ENCODE measurements at regions not wholly inside any gene's neighbourhood (a gene's known extent, or its start where the extent isn't known, plus 50 kb on each side); places are given as distances from the start of the nearest gene placed in this dataset.

DNA sequence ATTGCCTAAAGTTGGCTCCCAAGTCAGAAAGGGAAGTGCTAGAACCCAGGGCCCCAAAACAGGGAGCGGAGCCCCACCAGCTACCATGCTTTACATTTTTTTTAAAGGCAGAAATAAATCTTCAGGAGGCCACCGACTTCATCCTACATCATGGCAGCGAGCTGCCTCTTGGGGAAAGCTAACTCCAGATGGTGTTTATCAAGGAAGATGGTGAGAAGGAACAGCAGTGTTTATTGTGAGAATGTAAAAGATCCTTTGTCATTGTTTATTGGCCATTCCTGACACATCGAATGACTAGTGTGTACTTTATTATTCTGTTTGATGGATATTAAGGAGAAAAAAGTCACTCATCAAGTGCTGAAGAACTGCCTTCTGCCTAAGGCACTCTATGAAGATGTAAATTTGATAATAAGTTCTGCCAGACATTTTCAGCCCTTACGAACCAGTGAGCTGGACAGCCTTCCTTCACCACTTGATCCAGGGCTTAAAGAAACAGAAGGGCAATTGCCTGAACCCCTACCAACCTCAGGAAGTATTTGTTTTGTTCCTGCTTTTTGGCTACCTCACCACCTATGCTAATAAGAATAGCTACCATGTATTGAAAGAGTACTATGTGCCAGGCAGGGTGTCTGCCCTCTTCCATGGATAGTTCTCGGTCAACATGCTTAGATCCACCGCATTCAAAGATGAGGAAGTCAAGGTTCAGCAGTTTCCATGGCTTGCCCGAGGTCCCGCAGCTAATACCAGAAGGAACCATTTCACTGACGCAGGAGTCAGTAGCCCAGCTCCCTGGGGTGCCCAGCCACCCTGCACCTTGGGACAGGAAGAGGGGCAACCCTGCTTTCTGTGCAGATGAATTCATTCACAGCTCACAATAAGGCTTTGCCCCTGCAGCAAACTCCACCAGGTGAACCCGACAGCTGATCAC is 194.7 kb upstream of the RREB1 start:
- DNase-seq, result peak; percentile 30
- Histone ChIP-seq H3K36me3 (ENCODE audit: control insufficient read depth, insufficient read depth, low read length) (no peaks in the 10 kb centered on the region), H3K4me3 (ENCODE audit: low read length) (no peak overlapping the region), H3K27me3 (ENCODE audit: control insufficient read depth, insufficient read depth, low read length) (no peaks in the 10 kb centered on the region), H3K4me1 (ENCODE audit: control insufficient read depth, insufficient read depth, low read length) (peaks cover 26% of the 10 kb centered on the region), H3K27ac (ENCODE audit: low read length) (no peak overlapping the region), H3K9me3 (replicated peaks; ENCODE audit: control insufficient read depth, low read depth, low read length) (no peaks in the 10 kb centered on the region)
- 88% methylated on average over 5 of the region's 11 CpGs for WGBS (ENCODE audit: insufficient coverage)

DNA sequence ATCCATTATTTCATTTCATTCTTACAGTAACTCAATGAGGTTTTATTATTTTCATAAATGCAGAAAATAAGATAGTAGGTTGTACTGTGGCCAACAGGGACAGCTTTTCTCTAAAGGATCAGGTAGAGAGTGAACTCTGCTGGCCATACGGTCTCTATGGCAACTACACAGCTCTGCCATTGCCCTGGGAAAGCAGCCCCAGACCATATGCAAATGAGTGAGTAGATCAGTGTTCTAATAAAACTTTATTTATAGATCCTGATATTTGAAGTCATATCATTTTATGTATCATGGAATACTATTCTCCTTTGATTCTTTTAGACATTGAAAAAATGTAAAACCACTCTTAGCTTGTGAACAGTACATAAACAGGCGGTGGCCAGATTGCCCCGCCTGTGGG is 192.5 kb upstream of the RREB1 start:
- H3K27ac ChIP-seq (ENCODE audit: low read length), result peak overlapping the region; percentile 65
- no peaks in the 10 kb centered on the region for H3K36me3 ChIP-seq (ENCODE audit: control insufficient read depth, insufficient read depth, low read length)
- H3K4me3 ChIP-seq (ENCODE audit: low read length), result no peak overlapping the region
- no peaks in the 10 kb centered on the region for H3K27me3 ChIP-seq (ENCODE audit: control insufficient read depth, insufficient read depth, low read length)
- peaks cover 41% of the 10 kb centered on the region for H3K4me1 ChIP-seq (ENCODE audit: control insufficient read depth, insufficient read depth, low read length)
- DNase-seq, result no peak
- no CpG with 5 or more reads among the region's 3 CpGs for WGBS (ENCODE audit: insufficient coverage)
- H3K9me3 ChIP-seq (replicated peaks; ENCODE audit: control insufficient read depth, low read depth, low read length), result no peaks in the 10 kb centered on the region

GRCh38 chr6:6915813-6916547 is 191.8 kb upstream of the RREB1 start:
- no peaks in the 10 kb centered on the region for H3K36me3 ChIP-seq (ENCODE audit: control insufficient read depth, insufficient read depth, low read length)
- peaks cover 48% of the 10 kb centered on the region for H3K4me1 ChIP-seq (ENCODE audit: control insufficient read depth, insufficient read depth, low read length)
- no peaks in the 10 kb centered on the region for H3K9me3 ChIP-seq (replicated peaks; ENCODE audit: control insufficient read depth, low read depth, low read length)
- H3K27ac ChIP-seq (ENCODE audit: low read length), result peak overlapping the region; percentile 65
- no peaks in the 10 kb centered on the region for H3K27me3 ChIP-seq (ENCODE audit: control insufficient read depth, insufficient read depth, low read length)
- DNase-seq, result peak; percentile 94
- peak overlapping the region; percentile 14 for H3K4me3 ChIP-seq (ENCODE audit: low read length)
- WGBS (ENCODE audit: insufficient coverage), result 2% methylated on average over 7 of the region's 9 CpGs

DNA sequence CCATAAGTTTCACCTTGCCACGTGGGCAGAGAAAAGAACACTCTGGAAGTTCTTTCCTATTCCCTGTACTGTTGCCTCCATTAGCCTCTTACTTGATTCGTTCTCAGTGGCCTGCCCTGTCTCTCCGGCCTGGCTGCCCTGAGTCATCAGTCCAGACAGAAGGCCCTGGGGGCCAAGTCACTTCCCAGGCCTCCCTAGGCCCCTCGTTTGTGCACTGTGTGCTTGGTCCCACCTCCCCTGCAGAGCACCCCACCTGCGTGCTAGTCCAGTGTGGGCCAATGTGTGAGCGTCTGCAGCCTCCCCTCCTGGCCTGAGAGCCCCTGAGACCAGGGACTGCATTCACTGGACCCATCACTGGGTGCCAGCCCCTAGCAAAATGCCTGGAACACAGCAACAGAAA is 191.2 kb upstream of the RREB1 start:
- Histone ChIP-seq H3K27me3 (ENCODE audit: control insufficient read depth, insufficient read depth, low read length) (no peaks in the 10 kb centered on the region), H3K36me3 (ENCODE audit: control insufficient read depth, insufficient read depth, low read length) (no peaks in the 10 kb centered on the region), H3K27ac (ENCODE audit: low read length) (no peak overlapping the region), H3K4me1 (ENCODE audit: control insufficient read depth, insufficient read depth, low read length) (peaks cover 53% of the 10 kb centered on the region), H3K4me3 (ENCODE audit: low read length) (no peak overlapping the region), H3K9me3 (replicated peaks; ENCODE audit: control insufficient read depth, low read depth, low read length) (no peaks in the 10 kb centered on the region)
- 33% methylated on average over 6 of the region's 6 CpGs for WGBS (ENCODE audit: insufficient coverage)
- DNase-seq, result no peak

- DNase-seq, result peak; percentile 71
- no peak overlapping the region for H3K4me3 ChIP-seq (ENCODE audit: low read length)
- no peak overlapping the region for H3K27ac ChIP-seq (ENCODE audit: low read length)
- no peaks in the 10 kb centered on the region for H3K9me3 ChIP-seq (replicated peaks; ENCODE audit: control insufficient read depth, low read depth, low read length)
- H3K36me3 ChIP-seq (ENCODE audit: control insufficient read depth, insufficient read depth, low read length), result no peaks in the 10 kb centered on the region
- H3K4me1 ChIP-seq (ENCODE audit: control insufficient read depth, insufficient read depth, low read length), result peaks cover 51% of the 10 kb centered on the region
- 36% methylated on average over 4 of the region's 12 CpGs for WGBS (ENCODE audit: insufficient coverage)
- H3K27me3 ChIP-seq (ENCODE audit: control insufficient read depth, insufficient read depth, low read length), result no peaks in the 10 kb centered on the region
Observed at GRCh38 chr6:6918216-6918983, 189.4 kb upstream of the RREB1 start.

- Histone ChIP-seq H3K4me3 (ENCODE audit: low read length) (no peak overlapping the region), H3K36me3 (ENCODE audit: control insufficient read depth, insufficient read depth, low read length) (no peaks in the 10 kb centered on the region), H3K27me3 (ENCODE audit: control insufficient read depth, insufficient read depth, low read length) (no peaks in the 10 kb centered on the region), H3K27ac (ENCODE audit: low read length) (no peak overlapping the region), H3K9me3 (replicated peaks; ENCODE audit: control insufficient read depth, low read depth, low read length) (no peaks in the 10 kb centered on the region), H3K4me1 (ENCODE audit: control insufficient read depth, insufficient read depth, low read length) (peaks cover 51% of the 10 kb centered on the region)
- no peak for DNase-seq
- no CpG with 5 or more reads among the region's 2 CpGs for WGBS (ENCODE audit: insufficient coverage)
Observed at GRCh38 chr6:6919173-6919572, 188.6 kb upstream of the RREB1 start.

DNA sequence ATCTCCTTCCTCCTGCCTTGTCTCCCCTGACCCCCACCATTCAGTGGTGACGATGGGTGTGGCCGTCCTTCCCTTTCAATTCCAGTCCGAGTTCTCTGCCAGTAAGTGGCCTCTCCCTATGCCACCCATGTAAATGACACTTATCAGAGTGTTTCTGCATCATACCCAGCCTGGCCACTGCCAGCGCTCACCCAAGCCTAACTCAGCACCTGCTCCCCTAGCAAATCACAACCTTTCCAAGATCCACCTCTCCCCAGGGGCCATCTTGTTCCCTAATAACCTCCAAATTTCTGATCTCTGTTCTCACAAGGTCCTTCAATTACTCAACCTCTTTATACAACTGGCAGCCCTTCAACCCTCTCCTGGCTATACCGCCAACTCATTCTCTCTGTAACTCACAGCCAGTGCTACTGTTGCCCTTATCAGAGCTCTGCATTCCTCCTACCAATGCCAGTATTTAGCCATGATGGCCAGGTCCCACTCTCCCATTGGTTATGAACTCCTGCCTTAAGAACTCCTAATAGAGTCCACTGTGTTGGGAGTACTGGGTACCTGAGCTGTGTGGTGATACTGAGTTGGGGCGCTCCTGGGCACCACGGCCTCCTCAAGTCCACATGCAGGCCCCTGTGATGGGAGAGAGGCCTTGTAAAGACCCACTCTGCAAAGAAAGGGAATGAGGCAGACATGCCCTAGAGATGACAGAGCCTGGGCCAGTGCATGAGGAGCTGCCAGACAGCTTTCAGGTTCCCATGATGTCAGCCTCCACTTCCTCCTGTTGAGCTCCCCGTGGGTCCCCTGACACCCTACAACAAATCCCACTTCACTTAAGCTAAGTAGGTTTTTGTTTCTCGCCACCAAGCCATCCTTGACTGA is 187.4 kb upstream of the RREB1 start:
- Histone ChIP-seq H3K9me3 (replicated peaks; ENCODE audit: control insufficient read depth, low read depth, low read length) (no peaks in the 10 kb centered on the region), H3K27me3 (ENCODE audit: control insufficient read depth, insufficient read depth, low read length) (no peaks in the 10 kb centered on the region), H3K27ac (ENCODE audit: low read length) (peak overlapping the region; percentile 86), H3K36me3 (ENCODE audit: control insufficient read depth, insufficient read depth, low read length) (no peaks in the 10 kb centered on the region), H3K4me3 (ENCODE audit: low read length) (no peak overlapping the region), H3K4me1 (ENCODE audit: control insufficient read depth, insufficient read depth, low read length) (peaks cover 60% of the 10 kb centered on the region)
- 68% methylated on average over 7 of the region's 9 CpGs for WGBS (ENCODE audit: insufficient coverage)
- no peak for DNase-seq

DNA sequence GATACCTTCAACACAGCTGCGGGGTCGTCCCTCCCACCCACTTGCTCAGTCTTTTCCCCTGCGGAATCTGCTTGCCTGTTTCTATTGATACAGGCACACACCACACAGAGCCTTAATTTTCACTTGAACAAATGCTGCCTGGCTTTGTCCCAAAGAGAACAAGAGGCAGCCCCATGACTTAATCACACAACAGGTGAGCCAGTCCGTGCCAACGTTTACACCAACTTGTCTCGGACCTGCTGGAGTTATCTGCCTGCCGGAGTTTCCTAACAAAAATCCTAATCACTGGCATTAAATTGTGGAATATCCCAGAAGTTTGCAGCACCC is 186.8 kb upstream of the RREB1 start:
- peak; percentile 81 for DNase-seq
- 80% methylated on average over 7 of the region's 7 CpGs for WGBS (ENCODE audit: insufficient coverage)
- no peaks in the 10 kb centered on the region for H3K36me3 ChIP-seq (ENCODE audit: control insufficient read depth, insufficient read depth, low read length)
- no peak overlapping the region for H3K4me3 ChIP-seq (ENCODE audit: low read length)
- no peaks in the 10 kb centered on the region for H3K9me3 ChIP-seq (replicated peaks; ENCODE audit: control insufficient read depth, low read depth, low read length)
- H3K27me3 ChIP-seq (ENCODE audit: control insufficient read depth, insufficient read depth, low read length), result no peaks in the 10 kb centered on the region
- peak overlapping the region; percentile 86 for H3K27ac ChIP-seq (ENCODE audit: low read length)
- peaks cover 62% of the 10 kb centered on the region for H3K4me1 ChIP-seq (ENCODE audit: control insufficient read depth, insufficient read depth, low read length)

DNA sequence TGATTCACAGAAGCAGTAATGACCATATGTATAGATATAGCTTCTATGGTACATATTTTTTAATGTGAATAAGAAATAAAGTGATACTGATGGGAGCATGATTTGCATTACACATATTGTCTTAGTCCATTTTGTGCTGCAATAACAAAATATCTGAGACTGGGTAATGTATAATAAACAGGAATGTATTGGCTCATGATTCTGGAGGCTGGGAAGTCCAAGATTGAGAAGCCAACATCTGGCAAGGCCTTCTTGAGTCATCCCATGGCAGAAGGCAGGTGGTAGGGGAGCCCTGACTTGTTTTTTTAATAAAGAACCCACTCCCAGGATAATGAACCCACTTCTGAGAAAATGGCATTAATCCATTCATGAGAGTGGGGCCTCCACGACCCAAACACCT is 185.6 kb upstream of the RREB1 start:
- no peaks in the 10 kb centered on the region for H3K9me3 ChIP-seq (replicated peaks; ENCODE audit: control insufficient read depth, low read depth, low read length)
- no peaks in the 10 kb centered on the region for H3K27me3 ChIP-seq (ENCODE audit: control insufficient read depth, insufficient read depth, low read length)
- H3K36me3 ChIP-seq (ENCODE audit: control insufficient read depth, insufficient read depth, low read length), result no peaks in the 10 kb centered on the region
- no CpG with 5 or more reads among the region's 1 CpG for WGBS (ENCODE audit: insufficient coverage)
- H3K27ac ChIP-seq (ENCODE audit: low read length), result no peak overlapping the region
- H3K4me3 ChIP-seq (ENCODE audit: low read length), result no peak overlapping the region
- DNase-seq, result no peak
- peaks cover 62% of the 10 kb centered on the region for H3K4me1 ChIP-seq (ENCODE audit: control insufficient read depth, insufficient read depth, low read length)

Measured in muscle of leg (tissue), 3 donors.